HG03442 (cell line): ENCODE measurements at regions not wholly inside any gene's neighbourhood (a gene's known extent, or its start where the extent isn't known, plus 50 kb on each side); places are given as distances from the start of the nearest gene placed in this dataset.

ENCODE experiments used
- ATAC-seq: cut with Tn5 transposase; IDR thresholded peaks from one replicate; pipeline ENCODE4 v1.9.1; 2021; ENCODE audit warnings: mild to moderate bottlenecking, moderate library complexity; ENCODE audit not compliant: unreplicated experiment

DNA sequence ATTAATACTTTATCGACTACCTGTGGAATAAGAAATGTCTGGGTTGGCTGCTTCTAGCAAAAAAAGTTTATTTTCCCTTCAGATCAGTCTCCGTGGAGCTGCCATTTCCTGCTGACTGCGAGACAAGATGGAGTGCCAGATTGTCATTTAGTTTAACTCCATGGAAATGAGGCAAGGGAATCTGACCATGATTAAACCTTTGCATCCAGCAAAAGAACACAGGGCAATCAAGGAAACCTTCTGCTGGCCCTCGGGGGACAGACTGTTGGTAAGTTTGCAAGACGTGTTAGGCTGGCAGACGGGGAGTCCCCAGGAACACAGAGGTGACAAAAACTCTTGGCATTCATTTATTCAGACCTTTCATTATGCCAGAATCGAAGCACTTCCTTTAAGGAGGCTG is 52.2 kb upstream of the SPACA1 start:
- no peak for ATAC-seq

- no peak for ATAC-seq
These were observed 54.3 kb upstream of the SPACA1 start for GRCh38 chr6:87993356-87993755.

DNA sequence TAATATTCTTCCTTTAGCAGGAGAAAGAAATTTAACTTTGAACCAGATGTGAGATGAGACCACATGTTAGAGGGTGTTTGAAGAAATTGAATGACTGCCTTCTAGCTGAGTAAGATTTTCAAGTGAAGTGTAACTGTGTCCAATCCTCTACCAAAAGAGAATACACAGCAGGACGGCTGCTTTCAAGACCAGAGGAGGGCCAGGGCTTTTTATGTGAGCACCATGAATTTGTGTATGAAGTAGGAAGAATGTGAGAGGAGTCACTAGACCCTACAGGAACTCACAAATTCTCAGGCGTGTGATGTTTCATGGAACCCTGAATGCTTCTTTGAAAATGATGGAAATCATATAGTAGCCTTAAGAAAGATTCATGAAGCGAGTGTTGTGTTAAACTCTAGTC is 56.8 kb upstream of the SPACA1 start:
- no peak for ATAC-seq

GRCh38 chr6:87982134-87982533 is 65.5 kb upstream of the SPACA1 start:
- ATAC-seq: no peak

- no peak for ATAC-seq
These were observed 67.9 kb upstream of the SPACA1 start for GRCh38 chr6:87979737-87980136.

GRCh38 chr6:87976616-87977015 is 71.0 kb upstream of the SPACA1 start:
- ATAC-seq: no peak

GRCh38 chr6:87975561-87975960 is 72.1 kb upstream of the SPACA1 start:
- no peak for ATAC-seq

GRCh38 chr6:87972279-87972678 is 75.4 kb upstream of the SPACA1 start:
- ATAC-seq: no peak

DNA sequence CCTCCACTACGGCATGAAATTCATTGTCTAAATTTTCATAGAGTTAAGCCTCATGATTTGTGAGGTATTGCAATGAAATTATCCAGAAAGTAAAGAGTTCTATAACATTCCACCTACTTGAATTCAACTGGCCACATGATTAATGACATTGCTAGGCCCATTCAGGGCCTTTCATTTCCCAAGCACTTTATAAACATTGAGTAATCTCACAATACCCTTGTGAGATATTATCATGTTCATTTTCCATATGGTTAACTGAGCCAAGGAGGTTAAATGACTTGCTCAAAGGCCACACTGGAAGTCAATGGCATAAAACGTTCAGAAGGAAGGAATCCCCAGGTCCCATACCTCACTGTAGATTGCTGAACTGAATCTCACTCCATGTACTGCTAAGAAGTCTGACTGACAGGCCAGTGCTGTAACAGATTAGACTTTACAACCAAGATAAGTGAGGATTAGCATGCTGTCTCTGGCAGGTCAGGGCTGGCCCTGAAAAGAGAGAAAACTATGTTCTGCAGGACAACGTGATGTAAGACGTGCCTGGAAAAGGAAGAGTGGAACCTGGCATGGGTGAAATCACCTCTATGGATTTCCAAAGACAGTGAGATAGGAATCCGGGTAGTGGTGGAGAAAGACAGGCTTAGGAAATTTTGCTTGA is 75.9 kb upstream of the SPACA1 start:
- no peak for ATAC-seq

GRCh38 chr6:87968435-87969278 is 79.0 kb upstream of the SPACA1 start:
- peak; percentile 54 for ATAC-seq

GRCh38 chr6:87965806-87966205 is 81.8 kb upstream of the SPACA1 start:
- no peak for ATAC-seq

- ATAC-seq: no peak
These were observed 88.6 kb upstream of the SPACA1 start for GRCh38 chr6:87959083-87959482.

DNA sequence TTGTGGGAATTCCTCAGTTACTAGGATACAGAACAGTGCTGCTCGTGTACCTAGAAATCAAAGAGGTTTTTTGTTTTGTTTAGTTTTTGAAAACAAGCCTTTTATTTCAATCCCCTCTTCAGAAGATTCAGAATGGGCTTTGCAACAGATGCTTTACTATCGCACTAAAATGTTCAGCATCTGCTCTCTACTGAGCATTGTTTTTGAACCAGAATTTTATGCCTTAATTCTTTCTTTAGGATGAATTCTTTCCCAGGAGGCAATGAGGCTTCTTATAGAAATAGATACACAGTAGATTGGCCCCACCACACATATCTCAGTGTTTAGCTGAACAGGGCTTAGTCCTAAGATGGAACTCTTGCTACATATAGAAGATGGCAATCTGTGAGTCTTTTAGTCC is 95.9 kb upstream of the SPACA1 start:
- ATAC-seq: no peak

DNA sequence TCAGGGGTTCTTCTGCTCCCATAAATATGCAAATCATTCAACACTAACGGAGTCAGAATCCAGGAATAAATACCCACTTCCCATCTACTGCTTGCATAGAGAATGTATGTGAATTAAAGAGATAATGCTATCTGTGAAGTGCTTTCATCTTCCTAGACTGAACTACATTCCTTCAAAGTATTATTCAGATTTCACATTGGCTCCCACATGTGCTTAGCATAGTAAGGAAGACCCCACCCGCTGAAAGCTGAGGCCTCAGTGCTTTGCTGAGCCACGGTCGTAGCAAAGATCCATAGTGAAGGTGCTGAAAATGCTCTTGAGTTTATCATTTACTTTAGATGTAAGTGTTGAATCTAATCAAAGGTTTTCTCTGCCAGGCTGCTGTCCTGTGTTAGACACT is 97.0 kb upstream of the SPACA1 start:
- no peak for ATAC-seq

DNA sequence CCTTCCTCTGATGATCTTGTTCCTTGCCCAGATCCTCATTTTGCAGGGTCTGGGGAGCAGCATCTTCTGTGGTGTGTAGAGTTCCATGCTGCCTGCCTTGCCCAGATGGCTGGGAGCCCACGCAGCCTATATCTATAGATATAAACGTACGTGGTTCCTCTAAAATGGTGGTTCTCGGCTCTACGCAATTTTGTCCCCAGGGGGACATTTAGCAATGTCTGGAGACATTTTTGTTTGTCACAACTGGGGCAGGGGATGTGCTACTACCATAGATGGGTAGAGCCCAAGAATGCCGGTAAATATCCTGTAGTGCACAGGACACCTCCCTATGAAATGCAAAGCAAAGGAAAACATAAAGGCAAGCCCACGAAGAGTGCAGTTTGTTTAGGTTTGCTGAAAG is 98.4 kb upstream of the SPACA1 start:
- no peak for ATAC-seq

DNA sequence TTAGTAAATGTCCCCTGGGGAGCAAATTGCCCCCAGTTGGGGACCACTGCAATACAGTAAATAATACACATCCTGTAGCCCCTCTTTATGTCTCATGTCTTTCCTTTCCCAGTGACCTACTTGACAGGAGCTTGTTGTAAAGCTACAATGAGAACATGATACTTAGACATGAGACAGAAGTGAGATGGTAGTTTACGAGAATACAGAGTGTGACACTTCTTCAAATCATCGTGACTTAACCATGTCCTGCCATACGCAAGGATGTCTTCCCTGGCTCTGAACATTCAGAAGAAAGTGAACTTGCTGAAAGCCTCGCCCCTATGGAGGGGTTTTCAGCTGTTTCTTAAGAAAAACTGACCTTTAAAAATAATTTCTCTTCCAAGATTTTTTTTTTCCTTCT is 101.0 kb upstream of the SPACA1 start:
- no peak for ATAC-seq

- ATAC-seq: no peak
These were observed 101.7 kb upstream of the SPACA1 start for GRCh38 chr6:87945966-87946365.

GRCh38 chr6:87945181-87945580 is 102.5 kb upstream of the SPACA1 start:
- ATAC-seq: no peak

DNA sequence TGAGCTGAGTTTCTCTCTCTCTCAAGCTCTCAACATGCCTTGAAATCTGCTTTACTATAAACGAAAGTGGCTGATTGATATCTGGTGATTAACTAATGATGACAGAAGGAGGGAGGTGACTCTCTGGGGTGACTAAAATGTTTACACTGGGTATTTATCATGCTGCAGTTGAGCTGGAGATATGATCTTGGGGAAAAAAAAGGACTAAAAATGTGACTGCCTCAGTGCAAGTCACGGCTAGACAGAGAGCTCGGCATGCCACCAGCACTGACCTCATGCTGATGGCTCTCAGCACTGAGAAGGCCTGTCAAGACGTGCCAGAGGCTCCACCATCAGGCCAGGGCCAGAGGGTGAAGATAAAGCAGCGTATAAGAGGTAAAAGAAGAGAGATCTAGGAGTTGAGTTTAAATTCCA is 103.1 kb upstream of the SPACA1 start:
- ATAC-seq: no peak

GRCh38 chr6:87943191-87943590 is 104.5 kb upstream of the SPACA1 start:
- ATAC-seq: no peak

DNA sequence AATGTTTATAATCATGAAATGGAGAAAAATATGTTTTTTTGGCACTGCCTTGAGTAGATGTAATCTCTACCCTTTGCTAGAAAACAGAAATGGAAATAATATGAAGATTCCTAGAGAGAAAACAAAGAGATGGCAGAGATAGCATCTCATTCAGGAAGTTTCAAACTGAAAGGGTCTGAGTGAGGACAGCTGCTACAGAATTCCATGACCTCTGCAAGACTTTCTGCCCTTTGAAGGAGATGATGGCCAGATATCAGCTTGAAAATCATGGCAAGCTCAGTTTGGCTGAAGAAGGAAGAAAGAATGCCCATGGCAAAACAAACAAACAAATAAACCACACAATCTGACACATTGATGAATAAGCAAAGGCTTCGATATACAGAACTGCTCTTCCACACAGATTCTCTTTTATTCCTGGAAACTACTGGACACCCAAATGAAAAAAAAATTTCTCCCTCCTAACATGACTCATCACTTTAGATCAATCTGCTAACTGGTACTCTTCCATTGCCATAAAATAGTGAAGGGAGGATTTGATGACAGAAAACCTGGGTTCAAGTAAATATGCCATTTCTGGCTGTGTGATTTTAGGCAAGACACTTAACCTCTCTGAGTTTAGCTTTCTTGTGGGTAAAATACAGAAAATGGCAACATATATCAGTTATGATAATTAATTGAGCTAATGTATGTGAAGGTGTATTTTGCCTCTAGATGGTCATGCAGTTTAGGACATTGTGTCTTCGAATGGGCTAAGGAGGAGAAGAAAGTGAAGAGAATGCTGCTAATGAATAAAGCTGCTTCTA is 105.9 kb upstream of the SPACA1 start:
- no peak for ATAC-seq

DNA sequence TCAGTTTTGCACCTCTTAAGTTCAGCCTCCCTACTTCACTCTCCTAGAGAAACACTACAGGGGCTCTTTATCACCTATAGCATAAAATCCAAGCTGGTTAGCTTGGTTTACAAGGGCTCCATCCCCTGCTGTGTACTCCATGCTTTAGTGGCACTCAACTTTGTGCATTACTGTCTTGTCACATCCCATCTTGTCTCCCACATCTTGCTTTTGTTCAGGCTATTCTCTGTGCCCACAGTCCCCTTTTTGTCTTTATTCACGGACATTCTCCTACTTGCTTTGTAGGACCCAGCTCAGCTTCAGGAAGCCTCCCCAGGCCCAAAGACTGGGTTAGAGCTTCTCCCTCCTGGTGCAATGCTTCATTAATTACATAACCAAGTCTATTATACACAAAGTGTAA is 107.9 kb upstream of the SPACA1 start:
- no peak for ATAC-seq
